ENCODE measurements at regions not wholly inside any gene's neighbourhood (a gene's known extent, or its start where the extent isn't known, plus 50 kb on each side); places are given as distances from the start of the nearest gene placed in this dataset.

DNA sequence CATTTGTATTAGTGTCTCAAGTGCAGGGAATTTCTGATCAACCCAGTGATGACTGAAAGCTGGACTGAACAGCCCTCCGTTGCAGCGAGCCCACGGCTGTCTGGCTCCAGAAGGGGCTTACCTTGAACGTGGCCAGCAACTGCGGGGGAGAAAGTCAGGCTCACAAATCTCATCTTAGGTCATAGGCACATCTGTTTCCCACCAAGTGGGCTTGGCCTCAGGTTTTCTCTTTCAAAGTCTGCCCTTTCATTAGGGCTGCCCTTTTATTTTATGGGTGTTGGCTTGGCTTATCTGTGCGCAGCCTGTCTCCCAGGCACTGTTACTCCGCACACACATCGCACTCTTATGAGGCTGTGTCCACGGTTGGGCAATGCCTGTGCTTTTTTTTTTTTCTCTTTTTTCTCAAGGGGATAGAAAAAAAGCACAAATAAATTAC lies 178.0 kb downstream of the JCAD start:
- peak overlapping the region; percentile 40 to 81 for H3K27ac ChIP-seq
- H3K27me3 ChIP-seq = no peaks in the 10 kb centered on the region
- H3K4me3 ChIP-seq = no peak overlapping the region
- H3K4me1 ChIP-seq = peaks cover 48% of the 10 kb centered on the region
- H3K9me3 ChIP-seq = no peaks in the 10 kb centered on the region
- intact Hi-C loops (cut with DNase I; ENCODE audit: low total_unique reads) = no loop called here
- TF ChIP-seq, protein P1, sequence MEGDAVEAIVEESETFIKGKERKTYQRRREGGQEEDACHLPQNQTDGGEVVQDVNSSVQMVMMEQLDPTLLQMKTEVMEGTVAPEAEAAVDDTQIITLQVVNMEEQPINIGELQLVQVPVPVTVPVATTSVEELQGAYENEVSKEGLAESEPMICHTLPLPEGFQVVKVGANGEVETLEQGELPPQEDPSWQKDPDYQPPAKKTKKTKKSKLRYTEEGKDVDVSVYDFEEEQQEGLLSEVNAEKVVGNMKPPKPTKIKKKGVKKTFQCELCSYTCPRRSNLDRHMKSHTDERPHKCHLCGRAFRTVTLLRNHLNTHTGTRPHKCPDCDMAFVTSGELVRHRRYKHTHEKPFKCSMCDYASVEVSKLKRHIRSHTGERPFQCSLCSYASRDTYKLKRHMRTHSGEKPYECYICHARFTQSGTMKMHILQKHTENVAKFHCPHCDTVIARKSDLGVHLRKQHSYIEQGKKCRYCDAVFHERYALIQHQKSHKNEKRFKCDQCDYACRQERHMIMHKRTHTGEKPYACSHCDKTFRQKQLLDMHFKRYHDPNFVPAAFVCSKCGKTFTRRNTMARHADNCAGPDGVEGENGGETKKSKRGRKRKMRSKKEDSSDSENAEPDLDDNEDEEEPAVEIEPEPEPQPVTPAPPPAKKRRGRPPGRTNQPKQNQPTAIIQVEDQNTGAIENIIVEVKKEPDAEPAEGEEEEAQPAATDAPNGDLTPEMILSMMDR (IDR thresholded peaks at IDR 0.05) = no peak
- no peak for TF ChIP-seq POLR2A (IDR thresholded peaks at IDR 0.05)
- no peaks in the 10 kb centered on the region for H3K36me3 ChIP-seq (ENCODE audit: low read depth, missing control alignments)
- 26 to 29% methylated on average over 9 of the region's 9 CpGs for WGBS, 2 donors
- DNase-seq = no peak

DNA sequence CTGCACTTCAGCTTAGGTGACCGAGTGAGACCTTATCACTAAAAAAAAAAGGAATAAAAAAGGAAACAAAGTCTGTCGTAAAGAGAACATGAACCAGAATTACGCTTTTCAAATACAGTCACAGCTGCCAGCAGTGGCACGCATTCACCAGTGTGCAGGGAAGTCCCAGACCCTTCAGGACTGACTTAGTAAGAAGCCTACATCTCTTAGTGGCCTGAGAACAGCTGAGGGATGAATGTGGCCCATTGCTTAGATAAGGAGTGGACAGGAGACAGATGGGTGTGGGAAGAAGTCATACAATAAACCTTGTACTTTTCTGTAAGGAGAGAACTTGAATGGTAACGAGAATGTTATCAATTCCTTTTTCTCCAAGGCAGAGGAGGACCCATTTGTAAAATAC lies 178.5 kb downstream of the JCAD start:
- peak; percentile 64 for DNase-seq
- H3K4me1 ChIP-seq = peaks cover 43% of the 10 kb centered on the region
- TF ChIP-seq POLR2A (IDR thresholded peaks at IDR 0.05) = no peak
- TF ChIP-seq, protein P1 (IDR thresholded peaks at IDR 0.05) = no peak
- 50 to 66% methylated on average over 5 of the region's 5 CpGs for WGBS, 2 donors
- H3K27ac ChIP-seq = peak overlapping the region; percentile 40 to 81
- no peaks in the 10 kb centered on the region for H3K27me3 ChIP-seq
- no peaks in the 10 kb centered on the region for H3K9me3 ChIP-seq
- no peaks in the 10 kb centered on the region for H3K36me3 ChIP-seq (ENCODE audit: low read depth, missing control alignments)
- intact Hi-C loops (cut with DNase I; ENCODE audit: low total_unique reads) = no loop called here
- no peak overlapping the region for H3K4me3 ChIP-seq

DNA sequence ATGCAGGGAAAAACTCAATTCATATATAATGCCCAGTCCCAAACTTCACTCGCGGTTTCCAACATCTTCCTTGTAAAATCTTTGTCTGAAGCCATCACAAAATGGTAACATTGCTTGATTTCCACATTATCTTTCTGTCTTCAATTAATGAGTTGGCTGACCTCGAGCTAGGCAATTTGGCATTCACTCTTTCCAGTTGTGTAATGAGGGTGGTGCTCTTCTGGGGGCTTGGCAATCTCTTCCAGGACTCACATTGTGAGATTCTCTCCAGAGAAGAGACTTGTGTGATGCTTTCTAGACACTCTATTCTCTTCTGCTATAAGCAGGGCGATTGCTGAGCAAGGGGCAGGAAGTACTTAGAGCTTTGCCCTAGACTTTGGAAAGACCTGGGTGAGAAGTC lies 179.5 kb downstream of the JCAD start:
- 62 to 71% methylated on average over 4 of the region's 4 CpGs for WGBS, 2 donors
- no peaks in the 10 kb centered on the region for H3K9me3 ChIP-seq
- no peak overlapping the region for H3K27ac ChIP-seq
- no peak for TF ChIP-seq POLR2A (IDR thresholded peaks at IDR 0.05)
- TF ChIP-seq, protein P1 (IDR thresholded peaks at IDR 0.05) = no peak
- H3K4me3 ChIP-seq = no peak overlapping the region
- DNase-seq = no peak
- H3K27me3 ChIP-seq = no peaks in the 10 kb centered on the region
- peaks cover 48% of the 10 kb centered on the region for H3K4me1 ChIP-seq
- H3K36me3 ChIP-seq (ENCODE audit: low read depth, missing control alignments) = no peaks in the 10 kb centered on the region
- intact Hi-C loops (cut with DNase I; ENCODE audit: low total_unique reads) = no loop called here

DNA sequence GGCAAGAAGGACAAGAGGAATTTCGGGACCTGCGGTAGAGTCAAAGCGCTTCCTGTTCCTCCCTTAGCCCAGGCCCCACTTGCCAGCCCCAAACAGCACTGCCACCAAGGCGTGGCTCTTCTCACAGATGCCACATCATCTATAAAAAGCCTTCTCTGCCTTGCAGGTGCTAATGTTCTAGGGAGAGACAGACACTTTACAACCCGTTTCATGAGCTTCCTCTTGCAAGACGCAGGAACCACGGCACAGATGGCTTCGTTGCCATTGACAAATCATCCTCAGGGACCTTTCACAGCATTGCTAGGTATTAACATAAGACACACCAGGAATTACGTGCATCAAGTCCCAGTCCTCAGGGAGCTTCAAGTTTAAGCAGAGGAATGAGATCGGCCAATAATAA lies 180.9 kb downstream of the JCAD start:
- peaks cover 54% of the 10 kb centered on the region for H3K4me1 ChIP-seq
- peak overlapping the region; percentile 43 to 60 for H3K27ac ChIP-seq
- intact Hi-C loops (cut with DNase I; ENCODE audit: low total_unique reads) = no loop called here
- no peak overlapping the region for H3K4me3 ChIP-seq
- TF ChIP-seq, protein P1 (IDR thresholded peaks at IDR 0.05) = no peak
- no peak for TF ChIP-seq POLR2A (IDR thresholded peaks at IDR 0.05)
- no peaks in the 10 kb centered on the region for H3K36me3 ChIP-seq (ENCODE audit: low read depth, missing control alignments)
- H3K9me3 ChIP-seq = no peaks in the 10 kb centered on the region
- no peaks in the 10 kb centered on the region for H3K27me3 ChIP-seq
- DNase-seq = no peak
- whole genome bisulfite sequencing, 2 donors = 81 to 83% methylated on average over 10 of the region's 10 CpGs

DNA sequence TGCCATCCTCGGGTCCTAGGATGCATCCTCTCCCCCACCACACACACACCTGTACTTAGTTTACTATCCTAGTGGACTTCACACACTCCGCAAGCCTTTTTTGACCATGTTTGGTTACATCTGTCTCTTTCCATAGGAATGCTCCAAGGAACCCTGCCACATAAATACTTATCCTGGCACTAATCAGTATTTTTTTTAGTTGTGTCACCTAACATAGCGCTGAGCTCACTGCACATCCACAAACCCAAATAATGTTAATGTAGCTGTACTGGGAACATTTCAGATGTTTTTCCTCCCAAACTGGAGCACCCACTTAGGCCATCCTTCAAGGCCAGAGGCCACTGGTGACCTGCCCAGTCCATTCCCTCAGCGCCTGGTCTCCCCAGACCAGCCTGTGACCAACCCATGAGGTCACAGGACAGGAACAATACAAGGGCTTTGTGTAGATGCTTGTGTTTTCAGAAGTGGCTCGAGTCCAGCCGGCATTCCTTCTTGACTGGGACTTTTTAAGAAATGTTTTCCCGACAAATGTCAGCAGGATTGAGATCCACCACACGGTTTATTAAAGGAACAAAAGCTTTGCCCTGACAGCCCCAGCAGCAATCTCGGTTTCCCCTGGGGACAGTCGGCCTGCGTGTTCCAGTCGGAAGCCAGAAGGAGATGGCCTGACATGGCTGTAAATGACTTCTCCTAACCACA lies 181.4 kb downstream of the JCAD start:
- intact Hi-C loops (cut with DNase I; ENCODE audit: low total_unique reads) = no loop called here
- TF ChIP-seq POLR2A (IDR thresholded peaks at IDR 0.05) = no peak
- TF ChIP-seq, protein P1 (IDR thresholded peaks at IDR 0.05) = no peak
- Histone ChIP-seq H3K4me1 (peaks cover 53% of the 10 kb centered on the region), H3K27me3 (no peaks in the 10 kb centered on the region), H3K9me3 (no peaks in the 10 kb centered on the region), H3K36me3 (ENCODE audit: low read depth, missing control alignments) (no peaks in the 10 kb centered on the region), H3K4me3 (no peak overlapping the region), H3K27ac (peak overlapping the region; percentile 43 to 60)
- peak; percentile 84 for DNase-seq
- WGBS, 2 donors = 57 to 68% methylated on average over 12 of the region's 12 CpGs
